Cerebellar nuclear complex (tissue), 1 donor: ENCODE measurements at regions not wholly inside any gene's neighbourhood (a gene's known extent, or its start where the extent isn't known, plus 50 kb on each side); places are given as distances from the start of the nearest gene placed in this dataset.
A peak's percentile ranks its signal among the peaks of the same experiment; 100 is the strongest.

ENCODE experiments used
- DNase-seq, 2 experiments: peaks; one replicate each; lab custom pipeline; 2025; lab: John Stamatoyannopoulos, UW

DNA sequence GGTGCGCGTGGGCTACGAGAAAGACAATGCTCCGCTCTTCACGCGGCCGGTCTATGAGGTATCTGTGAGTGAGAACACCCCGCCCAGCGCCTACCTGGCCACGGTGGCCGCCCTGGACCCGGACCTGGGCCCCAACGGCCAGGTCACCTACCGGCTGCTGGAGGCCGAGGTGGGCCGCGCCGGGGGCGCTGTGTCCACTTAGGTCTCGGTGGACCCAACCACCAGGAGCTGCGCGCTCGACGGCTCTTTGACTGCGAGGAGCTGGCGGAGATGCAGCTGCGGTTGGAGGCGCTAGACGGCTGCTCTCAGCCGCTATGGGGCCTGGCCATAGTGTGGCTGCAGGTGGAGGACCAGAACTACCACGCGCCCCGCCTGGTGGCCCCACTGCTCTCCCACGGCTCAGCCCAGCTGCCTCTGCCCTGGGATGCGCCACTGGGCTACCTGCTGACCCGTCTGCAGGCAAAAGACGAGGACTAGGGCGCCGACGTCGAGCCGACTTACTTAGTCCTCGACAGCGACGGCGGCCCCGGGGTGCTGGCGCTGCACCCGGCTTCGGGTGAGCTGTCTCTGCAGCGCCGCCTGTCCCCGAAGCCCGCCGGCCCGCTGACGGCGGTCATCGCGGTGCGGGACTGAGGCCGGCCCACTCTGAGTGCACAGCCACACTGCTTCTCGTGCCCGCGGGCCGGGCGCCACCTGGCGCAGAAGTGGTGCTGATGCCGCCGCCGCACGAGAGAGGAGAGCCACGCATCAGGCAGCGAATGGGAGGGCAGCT, 173.0 kb downstream of the OLFM4 start:
- DNase-seq = no peak

DNA sequence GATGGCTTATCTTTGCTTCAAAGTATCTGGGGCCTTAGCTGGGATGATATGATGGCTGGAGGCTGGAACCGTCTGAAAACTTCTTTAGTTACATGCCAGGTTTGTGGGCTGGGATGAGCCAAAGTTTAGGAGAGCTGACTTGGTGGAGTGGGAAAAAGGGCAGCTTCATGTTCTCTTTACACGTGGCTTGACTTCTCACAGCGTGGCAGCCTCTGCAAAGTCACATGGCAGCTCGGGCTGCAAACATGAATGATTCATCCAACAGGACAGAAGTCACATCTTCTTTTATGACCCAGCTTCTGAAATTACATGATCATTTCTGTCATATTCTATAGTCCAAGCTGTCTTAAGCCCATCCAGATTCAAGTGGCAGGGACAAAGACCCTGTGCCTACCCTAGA, 176.0 kb downstream of the OLFM4 start:
- DNase-seq = no peak

DNA sequence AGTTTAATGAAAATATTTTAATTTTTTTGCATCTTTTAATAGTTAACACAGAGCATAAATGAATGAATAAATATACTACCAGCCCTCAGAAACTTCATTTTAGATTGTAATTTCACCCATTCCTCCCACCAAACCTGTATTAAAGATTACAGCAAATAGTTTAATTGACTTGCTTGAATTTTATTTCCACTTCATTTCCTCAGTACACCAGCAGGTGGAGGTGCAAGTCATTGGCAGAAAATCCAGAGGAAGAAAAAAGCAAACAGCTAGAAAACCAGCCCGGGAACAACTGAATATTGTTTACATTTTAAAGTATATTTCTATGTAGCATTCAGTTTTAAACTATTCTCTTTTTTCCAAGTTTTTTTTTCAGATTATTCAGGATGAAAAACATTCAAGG, 177.8 kb downstream of the OLFM4 start:
- DNase-seq = no peak

DNA sequence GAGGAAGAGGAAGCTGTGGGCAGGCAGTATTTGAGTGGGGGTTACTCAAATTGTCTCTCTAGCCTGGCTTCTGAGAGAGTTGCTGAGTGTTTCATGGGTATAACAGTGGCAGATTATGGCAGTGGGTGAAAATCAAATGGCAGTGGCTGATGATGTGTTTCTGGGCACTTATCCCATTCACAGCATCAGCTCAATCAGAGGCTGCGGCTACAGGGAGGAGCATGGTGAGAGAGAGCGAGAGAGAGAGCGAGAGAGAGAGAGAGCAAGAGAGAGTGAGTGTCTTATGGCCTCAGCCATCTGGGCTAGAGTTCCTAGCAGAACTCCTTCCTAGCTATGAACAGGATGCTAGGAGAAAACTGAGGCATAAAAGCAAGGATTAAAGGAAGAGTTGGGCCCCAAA, 178.9 kb downstream of the OLFM4 start:
- no peak for DNase-seq

DNA sequence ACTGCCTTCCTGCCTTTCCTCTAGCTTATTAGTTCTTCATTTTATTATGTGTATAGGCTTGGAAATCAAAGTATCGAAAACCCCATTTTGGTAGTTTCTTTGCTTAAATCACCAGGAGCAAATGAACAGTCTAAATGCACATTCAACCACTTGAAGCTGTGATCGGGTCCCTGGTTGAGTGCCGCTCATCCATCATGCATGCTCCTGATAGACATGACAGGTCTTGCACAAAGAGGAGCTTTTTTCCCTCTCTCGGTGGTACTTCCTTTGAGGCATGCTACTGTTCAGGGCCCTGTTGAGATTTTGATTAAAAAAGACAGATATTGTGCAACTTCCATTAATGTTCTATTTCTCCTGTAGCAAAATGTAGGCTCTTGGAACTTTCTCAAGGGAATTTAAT, 185.8 kb downstream of the OLFM4 start:
- no peak for DNase-seq

DNA sequence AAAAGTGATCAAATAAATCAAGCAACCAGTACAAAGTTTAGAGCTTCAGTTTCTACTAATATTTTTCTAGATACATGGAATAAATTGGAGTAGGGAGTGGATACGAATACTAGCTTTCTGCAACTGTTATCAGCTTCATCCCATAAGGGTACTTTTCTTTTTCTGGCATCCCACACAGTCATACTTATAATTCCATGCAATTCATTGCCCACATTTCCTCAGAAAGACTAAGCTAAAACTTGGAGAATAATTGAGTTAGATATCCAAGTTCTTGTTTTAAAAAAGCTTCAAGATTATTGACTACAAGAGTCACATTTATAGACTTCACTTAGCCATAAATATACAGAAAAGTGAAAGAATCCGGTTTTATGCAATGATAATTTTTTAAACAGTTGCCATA, 186.9 kb downstream of the OLFM4 start:
- no peak for DNase-seq

DNA sequence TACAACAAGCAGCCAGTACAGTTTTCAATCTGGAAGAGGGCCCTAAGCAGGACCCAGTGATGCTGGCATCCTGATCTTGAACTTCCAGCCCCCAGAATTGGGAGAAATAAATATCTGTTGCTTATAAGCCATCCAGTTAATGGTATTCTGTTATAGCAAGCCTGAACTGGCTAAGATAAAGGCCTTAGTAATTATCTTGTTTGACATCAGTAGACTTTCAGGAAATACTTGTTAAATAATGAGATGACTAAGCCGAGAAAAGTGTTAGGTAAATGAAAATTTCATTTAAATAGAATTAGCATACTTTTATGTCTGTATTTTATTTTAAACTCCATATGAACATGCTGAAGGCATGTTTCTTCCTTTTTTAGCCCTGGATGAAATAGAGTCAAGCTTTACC, 188.2 kb downstream of the OLFM4 start:
- DNase-seq = no peak

DNA sequence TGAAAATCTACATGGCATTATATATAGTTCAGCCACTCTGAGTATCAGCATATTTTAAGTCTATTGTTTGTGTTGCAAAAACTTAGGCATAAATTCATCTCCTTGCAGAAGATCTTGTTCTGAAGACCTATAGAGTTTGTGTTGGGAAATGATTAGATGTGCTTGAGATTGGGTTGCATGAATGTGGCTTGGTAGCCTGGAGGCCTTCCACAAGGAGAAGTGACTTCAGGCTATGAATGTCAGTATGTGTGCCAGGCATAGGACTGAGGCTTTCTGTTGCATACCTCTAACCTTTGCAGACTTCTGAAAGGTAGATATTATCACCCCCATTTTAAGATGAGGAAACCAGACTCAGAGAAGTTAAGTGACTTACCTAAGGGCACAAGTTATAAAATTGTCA, 188.6 kb downstream of the OLFM4 start:
- no peak for DNase-seq

DNA sequence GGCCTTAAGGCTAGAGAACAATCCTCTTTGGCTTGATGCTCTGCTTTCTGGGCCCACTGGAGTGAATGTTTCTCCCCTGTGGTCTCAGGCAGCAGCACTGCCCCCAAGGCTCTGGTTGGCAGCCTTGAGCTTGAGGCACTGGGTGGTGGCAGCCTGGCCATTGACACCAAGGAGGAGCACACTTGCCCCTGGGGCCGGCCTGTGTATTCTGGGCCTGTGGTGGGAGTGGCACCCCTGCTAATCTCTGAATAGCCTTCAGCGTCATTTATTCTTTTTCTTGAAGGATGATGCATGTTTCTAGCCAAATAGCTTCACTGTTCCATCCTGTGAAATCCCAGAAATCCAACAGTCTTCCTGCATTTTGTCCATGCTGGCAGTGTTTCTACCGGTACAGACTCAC, 191.4 kb downstream of the OLFM4 start:
- DNase-seq = no peak

DNA sequence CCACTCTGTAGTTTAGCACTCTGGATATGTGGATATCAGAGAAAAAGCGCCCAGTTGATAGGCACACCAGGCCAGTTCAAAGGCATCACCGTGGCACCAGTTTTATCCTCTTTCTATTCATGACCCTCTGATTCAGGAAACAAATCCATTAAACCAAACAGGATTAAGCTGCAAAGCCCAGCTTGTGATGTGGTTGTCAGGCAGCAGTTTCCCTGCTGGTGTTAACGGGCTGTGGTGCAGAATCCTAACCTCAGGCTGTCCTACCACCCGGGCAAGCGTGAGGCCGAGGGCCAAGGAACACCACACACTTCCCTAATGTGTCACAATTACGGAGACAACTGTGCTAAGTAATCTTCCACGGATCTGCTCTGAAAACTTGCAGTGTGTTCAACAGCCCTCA, 209.1 kb downstream of the OLFM4 start:
- no peak for DNase-seq

DNA sequence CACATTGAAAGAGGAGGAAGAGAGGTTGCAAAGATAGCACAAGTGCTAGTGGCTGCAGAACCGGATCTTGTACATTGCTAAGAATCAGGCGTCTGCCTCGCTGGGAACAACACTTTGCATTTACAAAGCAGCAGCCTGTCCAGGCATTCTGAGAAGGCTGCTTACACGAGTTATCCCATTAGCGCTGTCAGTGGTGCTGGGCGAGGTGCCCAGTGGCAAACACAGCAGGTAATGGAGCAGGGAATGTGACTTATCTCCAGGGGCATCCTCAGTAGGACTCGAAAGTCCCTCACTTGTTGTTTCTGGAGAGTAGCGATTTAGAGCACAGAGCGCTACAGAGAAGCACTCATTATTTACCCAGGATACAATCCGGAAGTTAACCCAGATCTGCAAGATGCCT, 209.6 kb downstream of the OLFM4 start:
- no peak for DNase-seq

DNA sequence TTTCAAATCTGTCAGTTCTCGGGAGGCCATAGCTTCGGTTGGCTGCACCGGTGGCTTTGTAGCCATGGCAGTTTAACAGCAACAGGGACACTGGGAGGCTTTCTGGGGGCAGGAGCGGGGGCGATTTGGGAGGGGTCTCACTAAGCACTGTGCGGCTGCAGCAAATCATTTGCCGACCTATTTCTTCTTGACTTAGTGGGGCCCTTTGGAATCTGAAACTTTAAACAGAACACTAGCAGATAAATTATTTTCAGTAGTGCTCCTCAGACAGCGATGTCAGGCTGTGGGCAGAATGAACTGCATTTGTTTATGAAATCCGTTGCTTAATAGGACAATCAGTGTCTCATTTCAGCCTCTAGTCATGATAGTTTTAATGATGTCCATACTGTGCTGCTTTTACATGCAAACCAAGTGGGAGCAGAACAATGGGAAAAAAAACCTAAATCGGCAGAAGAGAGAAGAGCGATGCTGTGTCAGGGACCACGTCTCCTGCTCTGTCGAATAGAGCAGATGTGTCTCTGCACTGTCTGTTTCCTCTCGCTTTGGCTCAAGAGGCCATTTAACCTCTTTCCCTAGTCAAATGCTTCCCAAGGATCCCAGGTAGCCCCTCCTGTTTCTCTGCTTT, 211.9 kb downstream of the OLFM4 start:
- DNase-seq = no peak

DNA sequence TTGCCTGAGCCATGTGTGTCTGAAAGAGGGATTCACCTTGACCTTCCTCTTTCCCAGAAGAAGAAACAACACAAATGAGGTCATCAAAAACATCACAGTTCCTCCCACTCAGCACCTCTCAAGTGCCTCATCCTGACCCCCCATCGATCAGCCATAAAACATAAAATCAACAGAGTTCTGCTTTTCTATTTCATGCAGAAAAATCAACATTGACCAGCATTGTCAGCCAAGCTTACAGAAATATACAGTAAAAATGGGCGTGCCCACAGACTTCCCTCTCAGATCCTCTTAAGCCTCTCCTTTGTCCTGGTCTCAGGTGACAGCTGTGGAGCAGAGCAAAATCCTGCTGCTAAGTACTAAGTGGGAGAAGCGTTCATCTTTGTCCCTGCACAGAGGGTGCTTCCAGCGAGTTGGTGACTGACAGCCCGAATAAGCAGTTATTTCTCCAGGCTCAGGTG, 213.3 kb downstream of the OLFM4 start:
- DNase-seq = no peak

DNA sequence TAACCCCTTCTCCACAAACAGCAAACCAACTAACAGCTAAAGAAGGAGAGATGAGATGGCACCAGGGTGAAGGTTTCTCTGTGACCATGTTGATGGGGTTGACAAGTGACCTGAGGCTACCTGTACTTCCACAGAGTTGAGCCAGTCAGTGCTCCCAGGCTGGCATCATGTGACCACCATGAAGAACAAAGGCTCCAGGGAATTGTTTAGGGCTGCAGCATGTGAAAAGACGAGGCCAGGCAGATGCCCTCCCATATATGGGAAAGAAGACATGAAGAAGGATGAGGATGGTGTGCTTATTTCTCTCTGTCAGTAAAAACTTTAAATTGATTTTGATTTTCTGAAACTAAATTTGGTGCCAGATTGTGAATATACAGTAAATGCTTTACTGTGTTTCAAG, 220.6 kb downstream of the OLFM4 start:
- no peak for DNase-seq

DNA sequence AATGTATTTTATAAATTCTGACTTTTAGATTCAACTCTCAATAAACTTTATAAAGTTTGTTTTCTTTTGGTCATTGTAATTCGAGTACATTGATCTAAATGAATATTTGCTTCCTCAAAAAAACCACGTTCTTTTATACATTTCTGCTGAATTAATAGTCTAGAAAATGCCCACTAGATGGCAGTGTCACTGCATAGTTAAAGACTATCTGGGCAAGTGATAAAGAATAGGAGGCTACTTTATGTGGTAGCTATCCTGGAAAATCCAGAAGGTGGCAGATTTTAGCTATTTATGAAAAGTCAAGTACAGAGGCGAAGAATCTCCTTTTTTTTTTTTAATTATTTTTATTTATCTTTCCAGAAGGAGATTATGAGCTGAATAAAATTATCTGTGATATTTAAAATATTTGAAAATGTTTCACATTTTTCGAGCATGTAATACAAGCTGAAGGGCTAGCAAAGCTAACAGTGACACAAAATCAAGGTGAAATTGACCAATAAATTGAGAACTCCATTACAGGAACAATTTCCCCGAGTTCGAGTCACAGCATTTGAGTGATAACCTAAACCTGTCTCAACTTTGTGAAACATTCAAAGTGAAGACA, 221.8 kb downstream of the OLFM4 start:
- DNase-seq = peak in 1 of 2 experiments; percentile 46

DNA sequence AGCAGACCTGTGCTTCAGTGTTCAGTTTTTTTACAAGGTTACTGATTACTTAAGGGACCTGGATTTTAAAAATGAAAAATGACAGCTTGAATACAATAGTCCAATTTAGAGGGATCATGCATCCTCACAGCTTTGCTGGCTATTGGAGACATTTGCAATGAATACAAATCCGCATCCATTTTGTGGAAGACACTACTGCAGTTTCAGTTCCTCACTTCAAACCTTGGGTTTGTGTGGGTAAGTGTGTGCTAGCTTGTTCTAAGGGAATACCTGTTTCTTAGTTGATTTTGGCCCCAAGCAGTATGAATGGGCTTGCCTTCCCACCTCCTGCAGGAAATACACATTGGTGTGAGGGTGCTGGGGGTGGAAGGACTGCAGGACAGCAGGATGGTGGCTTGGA, 222.4 kb downstream of the OLFM4 start:
- DNase-seq = no peak

DNA sequence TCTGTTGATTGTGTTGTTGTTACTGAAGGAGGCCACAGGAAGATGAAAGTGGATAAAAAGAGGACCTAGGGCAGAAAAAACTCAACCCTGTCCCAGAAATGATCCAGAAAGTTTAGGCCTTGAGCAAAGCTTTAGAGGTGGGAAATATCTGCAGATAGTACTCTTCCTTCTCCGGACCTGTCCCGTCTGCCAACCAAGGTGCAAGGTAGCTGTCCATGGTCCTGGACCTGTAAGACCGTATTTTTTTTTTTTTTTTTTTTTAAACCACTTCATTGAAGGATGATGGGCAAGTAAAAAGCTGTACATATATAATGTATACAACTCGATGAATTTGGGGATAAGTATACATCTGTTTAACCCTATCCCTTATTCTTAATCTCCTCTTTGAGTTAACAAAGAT, 225.9 kb downstream of the OLFM4 start:
- no peak for DNase-seq

DNA sequence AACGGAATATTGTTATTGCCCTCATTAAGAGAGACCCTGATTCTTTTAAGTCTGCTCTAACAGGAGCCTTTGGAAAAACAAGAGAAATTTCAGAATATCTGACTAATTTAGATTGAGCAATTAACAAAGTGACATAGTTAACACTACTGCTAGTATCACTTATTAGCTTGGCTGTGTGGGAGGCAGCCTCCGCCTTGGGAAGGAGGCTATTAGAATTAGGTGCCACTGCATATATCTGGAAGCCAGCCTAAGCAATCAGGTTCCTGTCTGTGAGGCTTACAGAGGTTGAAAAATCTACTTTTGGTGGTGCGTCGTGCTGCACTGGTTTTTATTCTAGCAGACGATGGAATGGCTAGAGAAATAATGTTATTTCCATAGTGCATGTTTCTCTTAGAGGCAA, 227.2 kb downstream of the OLFM4 start:
- no peak for DNase-seq

DNA sequence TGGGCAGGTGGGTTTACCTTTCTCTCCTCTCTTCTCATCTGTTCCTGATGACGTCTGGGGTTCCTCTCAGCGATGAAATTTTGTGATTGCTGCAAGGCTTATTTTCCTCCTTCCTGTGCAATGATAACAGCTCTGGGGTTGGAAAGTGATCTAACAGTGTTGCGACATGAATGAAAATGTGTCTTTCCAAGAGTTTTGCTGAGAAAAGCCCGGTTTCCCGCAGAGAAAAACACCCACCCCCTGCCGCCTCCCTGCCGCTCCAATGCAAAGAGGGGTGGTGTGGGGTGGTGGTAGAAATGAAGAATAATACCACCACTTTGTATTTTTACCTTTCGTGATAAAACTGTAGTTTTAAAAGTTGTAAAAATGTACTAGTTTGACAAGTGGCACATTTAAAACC, 232.0 kb downstream of the OLFM4 start:
- no peak for DNase-seq

DNA sequence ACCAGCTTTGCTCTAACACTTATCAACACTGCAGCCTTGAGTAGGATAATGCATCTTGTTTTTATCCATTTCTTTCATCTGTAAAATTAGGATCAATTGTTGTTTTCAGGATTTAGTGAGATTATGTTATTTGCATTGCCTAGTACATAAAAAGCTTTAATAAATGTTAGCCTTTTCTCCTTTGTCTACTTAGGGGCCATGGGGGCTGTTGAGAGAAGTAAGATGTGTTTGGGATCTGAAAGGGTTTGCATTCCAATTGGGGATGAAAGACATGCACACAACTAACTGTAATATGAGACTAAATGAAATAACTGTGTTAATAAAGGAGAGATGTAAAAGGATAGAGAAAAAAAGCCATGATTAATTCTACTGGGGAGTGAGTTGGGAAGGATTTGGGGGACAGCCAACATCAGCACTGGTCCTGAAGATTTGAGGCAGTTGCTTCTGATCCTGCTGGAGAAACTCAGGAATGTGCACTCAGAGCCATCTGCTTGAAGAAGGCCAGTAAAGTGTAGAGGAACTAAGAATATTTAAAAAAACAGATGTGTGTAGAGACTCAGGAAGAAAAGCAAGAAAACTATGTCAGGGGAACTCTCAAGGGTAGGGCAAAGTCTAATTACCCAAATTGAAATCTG, 236.3 kb downstream of the OLFM4 start:
- no peak for DNase-seq

DNA sequence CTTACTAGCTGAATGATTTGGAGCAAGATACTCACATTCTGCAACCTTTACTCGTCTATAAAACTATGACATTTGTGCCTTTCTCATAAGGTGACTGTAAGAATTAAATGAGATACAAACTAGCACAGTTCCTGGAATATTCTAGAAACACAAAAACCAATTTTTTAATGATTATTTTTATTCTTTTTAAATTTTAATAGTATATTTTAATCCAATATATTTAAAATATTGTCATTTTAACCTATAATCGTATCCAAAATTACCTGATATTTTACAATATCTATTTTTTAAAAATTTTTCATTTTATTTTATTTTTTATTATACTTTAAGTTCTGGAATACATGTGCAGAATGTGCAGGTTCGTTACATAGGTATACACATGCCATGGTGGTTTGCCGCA, 238.1 kb downstream of the OLFM4 start:
- no peak for DNase-seq

DNA sequence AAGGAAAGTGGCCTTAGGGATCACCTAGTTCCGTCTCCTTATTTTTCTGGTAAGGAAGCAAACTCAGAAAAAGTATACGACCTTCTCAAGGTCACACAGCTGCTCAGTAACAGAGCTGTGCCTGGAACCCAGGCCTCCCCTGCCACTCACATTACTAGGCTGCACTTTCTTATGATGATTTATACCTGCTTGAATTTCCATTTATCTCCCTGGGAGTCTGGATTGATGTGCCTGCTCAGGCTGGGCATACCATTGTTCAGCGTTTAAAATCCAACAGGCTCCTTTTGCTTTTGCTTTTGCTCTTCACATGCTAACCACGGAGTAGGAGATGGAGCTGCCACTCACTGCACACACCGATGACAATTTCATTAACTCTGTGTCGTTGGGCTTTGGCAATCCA, 241.0 kb downstream of the OLFM4 start:
- no peak for DNase-seq

DNA sequence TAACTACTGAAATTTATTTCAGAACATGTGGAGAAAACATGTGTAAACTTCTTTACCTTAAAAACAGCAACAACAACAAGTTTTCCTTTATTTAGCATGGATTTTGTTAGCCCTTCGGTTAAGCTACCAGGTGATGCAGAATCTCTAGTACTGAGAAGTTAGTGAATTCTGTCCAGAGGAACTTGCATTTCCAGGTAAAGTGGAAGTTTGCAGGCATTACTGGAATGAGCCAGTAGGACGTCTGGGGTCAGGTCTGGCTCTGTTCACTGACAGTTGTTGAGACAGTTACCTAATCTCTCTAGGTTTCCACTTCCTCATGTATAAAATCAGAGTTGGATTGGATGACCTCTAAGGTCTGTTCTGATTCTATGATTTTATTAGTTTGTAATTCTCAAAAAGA, 244.3 kb downstream of the OLFM4 start:
- DNase-seq = no peak
